OCI-LY1 (cell line): ENCODE measurements at regions not wholly inside any gene's neighbourhood (a gene's known extent, or its start where the extent isn't known, plus 50 kb on each side); places are given as distances from the start of the nearest gene placed in this dataset.

Experiments
- H2AFZ ChIP-seq: fragments of 200-600 bp; sonication (generic), shearing (Covaris generic); 2 replicates; pipeline ENCODE4 v1.6.0; 2014; ENCODE audit warnings: antibody characterized with exemption, mild to moderate bottlenecking, low read length
- H3F3A ChIP-seq: fragments of 200-600 bp; sonication (generic), shearing (Covaris generic); 2 replicates; pipeline ENCODE4 v1.6.0; 2014; ENCODE audit warnings: mild to moderate bottlenecking, antibody characterized with exemption, low read length, moderate library complexity; ENCODE audit not compliant: insufficient read depth
- H3K27ac ChIP-seq: fragments of 200-600 bp; sonication (generic); 2 replicates; pipeline ENCODE4 v1.5.1; 2014; ENCODE audit warnings: low read length, mixed run types, mild to moderate bottlenecking, low read depth; ENCODE audit not compliant: poor library complexity, severe bottlenecking
- H3K27me3 ChIP-seq: fragments of 200-600 bp; sonication (generic); 2 replicates; pipeline ENCODE4 v1.6.0; 2014; ENCODE audit warnings: antibody characterized with exemption, mild to moderate bottlenecking, low read length, moderate library complexity; ENCODE audit not compliant: insufficient read depth
- H3K36me3 ChIP-seq: fragments of 200-600 bp; sonication (generic); 2 replicates; pipeline ENCODE4 v1.6.1; 2014; ENCODE audit warnings: mild to moderate bottlenecking, antibody characterized with exemption, low read length, moderate library complexity, mixed read lengths; ENCODE audit not compliant: insufficient read depth
- H3K4me1 ChIP-seq: fragments of 200-600 bp; sonication (generic); 2 replicates; pipeline ENCODE4 v1.5.1; 2014; ENCODE audit warnings: mild to moderate bottlenecking, low read length, moderate library complexity; ENCODE audit not compliant: insufficient read depth, severe bottlenecking
- H3K4me2 ChIP-seq: fragments of 200-600 bp; sonication (generic), shearing (Covaris generic); 2 replicates; pipeline ENCODE4 v1.6.1; 2014; ENCODE audit warnings: low read length
- H3K4me3 ChIP-seq: fragments of 200-600 bp; sonication (generic); 2 replicates; pipeline ENCODE4 v1.5.1; 2014; ENCODE audit warnings: low read length, low read depth, mild to moderate bottlenecking, mixed read lengths; ENCODE audit not compliant: poor library complexity, severe bottlenecking
- H3K79me2 ChIP-seq: fragments of 200-600 bp; shearing (Covaris generic); 2 replicates; pipeline ENCODE4 v1.6.1; 2016; ENCODE audit warnings: mixed run types, low read length, mixed read lengths; ENCODE audit not compliant: insufficient read depth
- H3K9ac ChIP-seq: fragments of 200-600 bp; sonication (generic), shearing (Covaris generic); 2 replicates; pipeline ENCODE4 v1.6.1; 2014; ENCODE audit warnings: mild to moderate bottlenecking, low read length, mixed read lengths
- H3K9me2 ChIP-seq: fragments of 200-600 bp; sonication (generic), shearing (Covaris generic); 2 replicates; pipeline ENCODE4 v1.6.1; 2014; ENCODE audit warnings: low read depth, mild to moderate bottlenecking, low read length, mixed read lengths
- H3K9me3 ChIP-seq: fragments of 200-600 bp; shearing (Covaris generic); 2 replicates; pipeline ENCODE4 v1.6.1; 2014; ENCODE audit warnings: low read length, mixed read lengths
- H4K20me1 ChIP-seq: fragments of 200-600 bp; sonication (generic), shearing (Covaris generic); 2 replicates; pipeline ENCODE4 v1.6.0; 2016; ENCODE audit warnings: mild to moderate bottlenecking, low read length; ENCODE audit not compliant: insufficient read depth
- CTCF ChIP-seq: fragments of 200-600 bp; sonication (generic), shearing (Covaris generic); IDR thresholded peaks from 2 replicates; pipeline ENCODE4 v1.5.1; 2017; ENCODE audit warnings: mild to moderate bottlenecking, antibody characterized with exemption, low read length, moderate library complexity, mixed read lengths
- EZH2 ChIP-seq: fragments of 200-600 bp; sonication (generic), shearing (Covaris generic); IDR thresholded peaks from 2 replicates; pipeline ENCODE4 v1.8.0; 2017; ENCODE audit warnings: borderline replicate concordance, mixed run types, mild to moderate bottlenecking, antibody characterized with exemption, low read length, moderate library complexity, mixed read lengths

- Histone ChIP-seq H3K4me2 (no peak overlapping the region), H3K4me1 (no peaks in the 10 kb centered on the region), H3K36me3 (no peaks in the 10 kb centered on the region), H3K9ac (no peak overlapping the region), H3K79me2 (no peaks in the 10 kb centered on the region), H3K9me3 (no peaks in the 10 kb centered on the region), H3K4me3 (no peak overlapping the region), H3K27ac (no peak overlapping the region), H3F3A (no peaks in the 10 kb centered on the region), H4K20me1 (no peaks in the 10 kb centered on the region), H2AFZ (no peak overlapping the region), H3K27me3 (no peaks in the 10 kb centered on the region), H3K9me2 (no peaks in the 10 kb centered on the region)
- TF ChIP-seq EZH2 (no peak), CTCF (no peak)
Observed at GRCh38 chr11:15886866-15887265, 469.5 kb downstream of the SOX6 start.

GRCh38 chr11:15888556-15889345 is 467.6 kb downstream of the SOX6 start:
- no peaks in the 10 kb centered on the region for H3K79me2 ChIP-seq
- TF ChIP-seq CTCF (no peak), EZH2 (no peak)
- H3K4me1 ChIP-seq = no peaks in the 10 kb centered on the region
- H3K4me3 ChIP-seq = no peak overlapping the region
- H3K27ac ChIP-seq = no peak overlapping the region
- H4K20me1 ChIP-seq = no peaks in the 10 kb centered on the region
- no peaks in the 10 kb centered on the region for H3F3A ChIP-seq
- H3K27me3 ChIP-seq = no peaks in the 10 kb centered on the region
- H3K9ac ChIP-seq = no peak overlapping the region
- H3K9me3 ChIP-seq = no peaks in the 10 kb centered on the region
- H3K9me2 ChIP-seq = no peaks in the 10 kb centered on the region
- H3K4me2 ChIP-seq = no peak overlapping the region
- no peak overlapping the region for H2AFZ ChIP-seq
- no peaks in the 10 kb centered on the region for H3K36me3 ChIP-seq

DNA sequence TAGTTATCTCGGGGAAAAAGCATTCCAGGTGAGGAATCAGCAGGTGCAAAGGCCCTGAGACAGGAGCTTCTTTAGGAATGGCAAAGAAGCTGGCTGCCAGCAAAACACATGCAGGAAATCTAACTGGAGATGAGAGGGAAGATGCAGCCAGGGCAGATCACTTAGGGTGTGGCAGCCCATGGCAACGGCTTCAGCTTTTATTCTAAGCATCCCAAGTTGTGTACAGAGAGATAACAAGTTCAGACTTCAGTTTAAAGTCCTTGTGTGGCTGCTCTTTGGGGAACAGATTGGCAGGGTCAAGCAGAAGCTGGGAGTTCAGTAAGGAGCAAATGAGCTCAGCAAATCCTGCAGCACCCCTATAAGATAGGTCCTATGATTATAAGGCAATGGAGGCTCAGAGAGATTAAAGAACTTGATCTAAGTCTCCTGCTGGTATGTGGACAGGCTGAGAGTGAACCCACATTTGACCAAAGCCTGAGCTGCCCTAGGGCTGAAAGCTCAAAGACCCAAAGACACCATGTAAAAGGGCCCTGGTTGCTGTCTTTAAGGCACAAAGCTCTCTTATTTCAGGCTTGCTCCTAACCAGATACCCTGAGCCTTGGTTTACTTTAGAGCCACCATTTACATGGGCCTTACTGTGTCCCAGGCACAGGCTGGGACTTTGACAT is 466.8 kb downstream of the SOX6 start:
- no peaks in the 10 kb centered on the region for H3K79me2 ChIP-seq
- no peaks in the 10 kb centered on the region for H3K36me3 ChIP-seq
- H3K27me3 ChIP-seq = no peaks in the 10 kb centered on the region
- no peak overlapping the region for H3K27ac ChIP-seq
- H2AFZ ChIP-seq = no peak overlapping the region
- H3K4me2 ChIP-seq = no peak overlapping the region
- H3K4me3 ChIP-seq = no peak overlapping the region
- no peaks in the 10 kb centered on the region for H4K20me1 ChIP-seq
- H3K4me1 ChIP-seq = no peaks in the 10 kb centered on the region
- H3F3A ChIP-seq = no peaks in the 10 kb centered on the region
- H3K9me2 ChIP-seq = no peaks in the 10 kb centered on the region
- H3K9me3 ChIP-seq = no peaks in the 10 kb centered on the region
- no peak overlapping the region for H3K9ac ChIP-seq
- TF ChIP-seq CTCF (no peak), EZH2 (no peak)
